ENCODE measurements at regions not wholly inside any gene's neighbourhood (a gene's known extent, or its start where the extent isn't known, plus 50 kb on each side); places are given as distances from the start of the nearest gene placed in this dataset.

DNA sequence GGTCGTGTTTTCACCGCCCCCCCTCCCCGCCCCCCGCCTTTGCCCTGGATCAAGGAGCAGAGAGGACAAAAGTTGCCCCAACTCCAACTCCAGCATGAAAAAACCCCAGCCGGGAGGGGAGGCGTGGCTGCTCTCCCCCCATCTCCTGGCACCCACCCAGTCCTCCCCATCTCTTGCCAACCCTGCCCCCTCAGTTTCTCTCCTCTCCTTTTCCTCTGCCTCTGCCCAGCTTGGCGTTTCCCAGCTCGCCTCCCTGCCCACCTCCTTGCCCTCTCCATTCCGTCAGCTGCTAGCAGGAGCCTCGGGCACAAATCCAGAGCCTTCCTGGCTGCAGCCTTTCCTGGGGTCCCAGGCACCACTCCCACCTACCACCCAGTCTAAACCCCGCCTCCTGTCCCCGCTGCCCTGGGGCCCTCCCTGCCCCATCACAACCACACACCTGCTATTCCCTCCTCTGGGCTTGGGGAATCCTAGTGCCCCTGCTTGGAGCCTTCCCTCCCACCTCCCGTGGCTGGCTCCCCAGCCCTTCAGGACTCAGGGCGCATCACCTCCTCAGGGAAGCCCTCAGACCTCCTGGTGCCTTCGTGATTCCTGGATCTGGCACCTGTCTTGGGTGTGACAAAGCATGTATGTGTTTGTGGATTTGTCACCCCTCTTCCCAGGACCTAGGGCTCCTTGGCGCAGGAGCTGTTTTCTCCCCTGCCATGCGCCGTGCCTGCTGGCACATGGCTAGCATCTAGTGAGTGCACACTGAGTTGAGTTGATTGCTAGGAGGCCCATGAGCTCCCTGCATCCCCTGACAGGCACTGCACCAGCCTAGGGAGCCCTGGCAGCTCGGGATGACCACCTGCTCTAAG lies 209.1 kb downstream of the TFCP2L1 start:
- TF ChIP-seq, protein P1, sequence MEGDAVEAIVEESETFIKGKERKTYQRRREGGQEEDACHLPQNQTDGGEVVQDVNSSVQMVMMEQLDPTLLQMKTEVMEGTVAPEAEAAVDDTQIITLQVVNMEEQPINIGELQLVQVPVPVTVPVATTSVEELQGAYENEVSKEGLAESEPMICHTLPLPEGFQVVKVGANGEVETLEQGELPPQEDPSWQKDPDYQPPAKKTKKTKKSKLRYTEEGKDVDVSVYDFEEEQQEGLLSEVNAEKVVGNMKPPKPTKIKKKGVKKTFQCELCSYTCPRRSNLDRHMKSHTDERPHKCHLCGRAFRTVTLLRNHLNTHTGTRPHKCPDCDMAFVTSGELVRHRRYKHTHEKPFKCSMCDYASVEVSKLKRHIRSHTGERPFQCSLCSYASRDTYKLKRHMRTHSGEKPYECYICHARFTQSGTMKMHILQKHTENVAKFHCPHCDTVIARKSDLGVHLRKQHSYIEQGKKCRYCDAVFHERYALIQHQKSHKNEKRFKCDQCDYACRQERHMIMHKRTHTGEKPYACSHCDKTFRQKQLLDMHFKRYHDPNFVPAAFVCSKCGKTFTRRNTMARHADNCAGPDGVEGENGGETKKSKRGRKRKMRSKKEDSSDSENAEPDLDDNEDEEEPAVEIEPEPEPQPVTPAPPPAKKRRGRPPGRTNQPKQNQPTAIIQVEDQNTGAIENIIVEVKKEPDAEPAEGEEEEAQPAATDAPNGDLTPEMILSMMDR (IDR thresholded peaks at IDR 0.05) = no peak
- TF ChIP-seq EZH2 (IDR thresholded peaks at IDR 0.05; ENCODE audit: borderline replicate concordance, insufficient read depth, low read depth, low read length, poor library complexity, severe bottlenecking) = no peak

Measured in B cell (primary cell).